ENCODE measurements at regions not wholly inside any gene's neighbourhood (a gene's known extent, or its start where the extent isn't known, plus 50 kb on each side); places are given as distances from the start of the nearest gene placed in this dataset.

- no peaks in the 10 kb centered on the region for H3K27me3 ChIP-seq
- H3K36me3 ChIP-seq, result no peaks in the 10 kb centered on the region
- H3K9me3 ChIP-seq (replicated peaks), result no peaks in the 10 kb centered on the region
- no peaks in the 10 kb centered on the region for H3K4me1 ChIP-seq
- H3K27ac ChIP-seq, result no peak overlapping the region
- DNase-seq, result no peak
- no peak overlapping the region for H3K4me3 ChIP-seq
Measured at GRCh38 chr13:92984151-92984550, 242.5 kb upstream of the GPC6 start.

- Histone ChIP-seq H3K4me3 (no peak overlapping the region), H3K27me3 (no peaks in the 10 kb centered on the region), H3K27ac (no peak overlapping the region), H3K4me1 (peaks cover 9% of the 10 kb centered on the region), H3K36me3 (no peaks in the 10 kb centered on the region), H3K9me3 (replicated peaks) (no peaks in the 10 kb centered on the region)
- DNase-seq, result no peak
Measured at GRCh38 chr13:92989301-92989700, 237.3 kb upstream of the GPC6 start.

- DNase-seq, result no peak
- Histone ChIP-seq H3K27ac (peak overlapping the region; percentile 35; the same call in 1 of the 2 replicates), H3K36me3 (no peaks in the 10 kb centered on the region)
Measured at GRCh38 chr13:92991692-92992091, 234.9 kb upstream of the GPC6 start.

GRCh38 chr13:92994056-92994455 lies 232.6 kb upstream of the GPC6 start:
- Histone ChIP-seq H3K27ac (no peak overlapping the region), H3K36me3 (no peaks in the 10 kb centered on the region), H3K27me3 (no peaks in the 10 kb centered on the region), H3K9me3 (replicated peaks) (peaks cover 6% of the 10 kb centered on the region), H3K4me1 (peaks cover 9% of the 10 kb centered on the region), H3K4me3 (no peak overlapping the region)
- DNase-seq, result no peak

More at GRCh38 chr13:92991692-92992091, 234.9 kb upstream of the GPC6 start:
- peaks cover 9% of the 10 kb centered on the region for H3K4me1 ChIP-seq
- H3K27me3 ChIP-seq, result no peaks in the 10 kb centered on the region
- H3K4me3 ChIP-seq, result no peak overlapping the region
- H3K9me3 ChIP-seq (replicated peaks), result peaks cover 6% of the 10 kb centered on the region

GRCh38 chr13:93001866-93002461 lies 224.6 kb upstream of the GPC6 start:
- Histone ChIP-seq H3K4me3 (no peak overlapping the region), H3K4me1 (no peaks in the 10 kb centered on the region), H3K27ac (no peak overlapping the region), H3K9me3 (replicated peaks) (peaks cover 5% of the 10 kb centered on the region; the same call in 1 of the 2 replicates), H3K36me3 (no peaks in the 10 kb centered on the region), H3K27me3 (no peaks in the 10 kb centered on the region)
- no peak for DNase-seq

- Histone ChIP-seq H3K4me3 (no peak overlapping the region), H3K9me3 (replicated peaks) (peaks cover 5% of the 10 kb centered on the region; the same call in 1 of the 2 replicates), H3K27me3 (no peaks in the 10 kb centered on the region), H3K4me1 (no peaks in the 10 kb centered on the region), H3K36me3 (no peaks in the 10 kb centered on the region), H3K27ac (no peak overlapping the region)
- DNase-seq, result peak in 1 of 2 experiments; percentile 43
Measured at GRCh38 chr13:93003531-93003930, 223.1 kb upstream of the GPC6 start.

GRCh38 chr13:93004919-93005318 lies 221.7 kb upstream of the GPC6 start:
- Histone ChIP-seq H3K4me3 (no peak overlapping the region), H3K27me3 (no peaks in the 10 kb centered on the region), H3K4me1 (no peaks in the 10 kb centered on the region), H3K36me3 (no peaks in the 10 kb centered on the region), H3K9me3 (replicated peaks) (peaks cover 5% of the 10 kb centered on the region; the same call in 1 of the 2 replicates), H3K27ac (no peak overlapping the region)
- DNase-seq, result peak in 1 of 2 experiments; percentile 26

- no peaks in the 10 kb centered on the region for H3K4me1 ChIP-seq
- H3K27ac ChIP-seq, result no peak overlapping the region
- no peaks in the 10 kb centered on the region for H3K27me3 ChIP-seq
- no peaks in the 10 kb centered on the region for H3K36me3 ChIP-seq
- no peak for DNase-seq
- no peaks in the 10 kb centered on the region for H3K9me3 ChIP-seq (replicated peaks)
- no peak overlapping the region for H3K4me3 ChIP-seq
Measured at GRCh38 chr13:93007928-93008327, 218.7 kb upstream of the GPC6 start.

- Histone ChIP-seq H3K27ac (no peak overlapping the region), H3K27me3 (no peaks in the 10 kb centered on the region), H3K36me3 (no peaks in the 10 kb centered on the region), H3K4me1 (no peaks in the 10 kb centered on the region), H3K4me3 (no peak overlapping the region), H3K9me3 (replicated peaks) (0 out of 2 replicates have a peak, but pooled peaks cover 4% of the 10 kb centered on the region)
- no peak for DNase-seq
Measured at GRCh38 chr13:93017493-93018112, 209.0 kb upstream of the GPC6 start.

- Histone ChIP-seq H3K4me3 (no peak overlapping the region), H3K9me3 (replicated peaks) (no peaks in the 10 kb centered on the region), H3K27ac (no peak overlapping the region), H3K27me3 (no peaks in the 10 kb centered on the region), H3K36me3 (no peaks in the 10 kb centered on the region), H3K4me1 (no peaks in the 10 kb centered on the region)
- no peak for DNase-seq
Measured at GRCh38 chr13:93023929-93024328, 202.7 kb upstream of the GPC6 start.

GRCh38 chr13:93025984-93026383 lies 200.6 kb upstream of the GPC6 start:
- Histone ChIP-seq H3K27me3 (no peaks in the 10 kb centered on the region), H3K4me3 (no peak overlapping the region), H3K9me3 (replicated peaks) (no peaks in the 10 kb centered on the region), H3K36me3 (no peaks in the 10 kb centered on the region), H3K27ac (no peak overlapping the region), H3K4me1 (no peaks in the 10 kb centered on the region)
- no peak for DNase-seq

- H3K27me3 ChIP-seq, result no peaks in the 10 kb centered on the region
- no peak for DNase-seq
- H3K27ac ChIP-seq, result no peak overlapping the region
- H3K9me3 ChIP-seq (replicated peaks), result no peaks in the 10 kb centered on the region
- H3K36me3 ChIP-seq, result no peaks in the 10 kb centered on the region
- H3K4me1 ChIP-seq, result no peaks in the 10 kb centered on the region
- H3K4me3 ChIP-seq, result no peak overlapping the region
Measured at GRCh38 chr13:93029536-93029935, 197.1 kb upstream of the GPC6 start.

GRCh38 chr13:93036380-93036779 lies 190.2 kb upstream of the GPC6 start:
- DNase-seq, result no peak
- no peaks in the 10 kb centered on the region for H3K27me3 ChIP-seq
- peaks cover 3% of the 10 kb centered on the region; the same call in 1 of the 2 replicates for H3K4me1 ChIP-seq
- H3K4me3 ChIP-seq, result no peak overlapping the region
- H3K36me3 ChIP-seq, result no peaks in the 10 kb centered on the region
- H3K27ac ChIP-seq, result no peak overlapping the region
- no peaks in the 10 kb centered on the region for H3K9me3 ChIP-seq (replicated peaks)

- H3K27me3 ChIP-seq, result no peaks in the 10 kb centered on the region
- no peaks in the 10 kb centered on the region for H3K36me3 ChIP-seq
- no peaks in the 10 kb centered on the region for H3K9me3 ChIP-seq (replicated peaks)
- H3K27ac ChIP-seq, result no peak overlapping the region
- H3K4me1 ChIP-seq, result peaks cover 6% of the 10 kb centered on the region; the same call in 1 of the 2 replicates
- DNase-seq, result no peak
- H3K4me3 ChIP-seq, result no peak overlapping the region
Measured at GRCh38 chr13:93037780-93038179, 188.8 kb upstream of the GPC6 start.

GRCh38 chr13:93038187-93038586 lies 188.4 kb upstream of the GPC6 start:
- Histone ChIP-seq H3K27me3 (no peaks in the 10 kb centered on the region), H3K36me3 (no peaks in the 10 kb centered on the region), H3K4me1 (peaks cover 6% of the 10 kb centered on the region; the same call in 1 of the 2 replicates), H3K27ac (no peak overlapping the region), H3K9me3 (replicated peaks) (no peaks in the 10 kb centered on the region), H3K4me3 (no peak overlapping the region)
- no peak for DNase-seq

GRCh38 chr13:93039131-93039530 lies 187.5 kb upstream of the GPC6 start:
- H3K4me3 ChIP-seq, result no peak overlapping the region
- peak; percentile 17 to 25 for DNase-seq
- peaks cover 8% of the 10 kb centered on the region for H3K4me1 ChIP-seq
- H3K36me3 ChIP-seq, result no peaks in the 10 kb centered on the region
- no peaks in the 10 kb centered on the region; the same call in 1 of the 2 replicates for H3K9me3 ChIP-seq (replicated peaks)
- no peak overlapping the region for H3K27ac ChIP-seq
- H3K27me3 ChIP-seq, result no peaks in the 10 kb centered on the region
